Activated CD4-positive, alpha-beta T cell treated with anti-CD3 and anti-CD28 coated beads, Interleukin-2, amount 50 U/mL, for 16 hours (primary cell): ENCODE measurements at regions not wholly inside any gene's neighbourhood (a gene's known extent, or its start where the extent isn't known, plus 50 kb on each side); places are given as distances from the start of the nearest gene placed in this dataset.
"Not testable (repeated sequence)": the region's sequence is repeated elsewhere in the genome, so short reads cannot be mapped to it uniquely, and the experiment has no call there.

Experiments
- DNase-seq: peaks from one replicate; pipeline ENCODE4 v3.0.0-alpha.2; 2020

DNA sequence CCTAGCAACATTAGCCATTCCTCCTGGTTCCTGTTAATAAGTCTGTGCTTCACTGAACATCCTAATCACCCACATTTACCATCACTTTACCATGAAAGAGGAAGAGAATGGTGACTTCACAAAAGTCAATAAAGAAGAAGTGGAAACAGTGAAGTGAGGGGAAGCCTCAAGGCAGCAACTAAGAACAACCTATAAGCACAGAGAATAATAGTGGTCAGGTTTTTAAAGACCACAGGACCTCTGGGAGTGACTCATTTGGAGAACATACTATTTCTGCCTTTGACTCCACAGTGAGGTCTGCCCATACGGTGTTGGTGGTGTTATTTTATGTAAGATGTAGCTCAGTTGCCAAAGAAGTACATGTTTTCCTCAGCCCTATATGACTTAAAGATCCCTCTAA is 86.0 kb upstream of the TET2 start:
- peak; percentile 91 for DNase-seq

DNA sequence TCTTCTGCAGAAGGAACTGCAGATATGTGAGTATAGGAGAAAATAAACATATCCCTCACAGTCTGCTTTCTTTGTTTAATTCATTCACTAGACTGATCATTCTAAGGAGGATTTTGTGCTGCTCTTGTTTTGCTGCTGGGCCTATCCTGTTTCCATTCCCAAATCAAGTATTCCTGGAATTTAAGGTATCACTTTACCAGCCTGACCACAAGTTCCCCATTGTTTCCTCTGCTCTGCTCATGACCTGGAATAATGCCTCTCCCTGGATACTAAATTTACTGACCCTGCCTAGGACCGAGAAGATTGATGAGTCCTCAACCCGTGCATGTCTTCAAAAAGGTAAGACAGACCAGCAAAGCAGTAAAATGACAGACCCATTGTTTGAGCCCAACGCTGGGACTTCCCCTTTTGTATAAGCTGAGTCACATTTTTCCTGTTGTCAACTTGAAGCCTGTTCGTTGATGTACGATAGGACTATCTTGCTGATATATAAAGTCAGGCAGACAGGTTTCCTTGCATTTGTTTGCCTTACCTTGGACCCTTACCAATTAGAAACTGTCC is 85.5 kb upstream of the TET2 start:
- DNase-seq: peak; percentile 84

DNA sequence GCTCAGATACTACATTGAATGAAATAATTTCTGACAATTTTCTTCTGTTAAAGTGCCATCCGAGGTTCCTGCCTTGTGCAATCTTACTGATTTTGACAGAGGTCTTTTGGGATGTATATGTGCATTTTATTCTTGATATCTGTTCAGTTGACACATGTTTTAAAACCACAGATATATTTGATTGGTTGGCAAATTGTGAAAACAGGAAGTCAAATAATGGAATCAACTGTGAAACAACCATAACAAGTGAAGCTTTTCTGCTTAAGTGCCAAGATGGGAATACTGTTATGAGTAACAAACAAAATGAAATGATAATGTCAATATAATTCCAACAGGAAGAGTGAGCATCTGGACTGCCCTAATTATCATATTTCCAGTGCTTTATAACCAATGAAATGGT is 84.9 kb upstream of the TET2 start:
- peak; percentile 17 for DNase-seq

DNA sequence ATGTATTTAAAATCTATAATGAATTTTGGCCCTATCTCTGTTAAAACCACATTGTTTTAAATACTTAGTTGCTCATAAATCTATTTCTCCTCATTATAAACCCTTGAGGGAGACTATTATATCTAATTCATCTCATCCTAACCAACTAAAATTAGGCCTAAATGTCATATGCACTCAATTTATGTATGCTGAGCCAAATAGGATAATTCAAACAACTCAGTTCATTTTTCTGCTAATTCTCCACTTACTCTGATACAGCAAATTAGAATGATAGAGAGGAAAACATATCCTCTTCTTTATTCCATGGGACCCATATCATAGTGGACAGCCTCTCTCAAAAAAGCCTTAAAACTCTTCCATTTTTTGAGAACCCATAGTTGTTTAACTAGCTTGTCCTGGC is 80.3 kb upstream of the TET2 start:
- no peak for DNase-seq

DNA sequence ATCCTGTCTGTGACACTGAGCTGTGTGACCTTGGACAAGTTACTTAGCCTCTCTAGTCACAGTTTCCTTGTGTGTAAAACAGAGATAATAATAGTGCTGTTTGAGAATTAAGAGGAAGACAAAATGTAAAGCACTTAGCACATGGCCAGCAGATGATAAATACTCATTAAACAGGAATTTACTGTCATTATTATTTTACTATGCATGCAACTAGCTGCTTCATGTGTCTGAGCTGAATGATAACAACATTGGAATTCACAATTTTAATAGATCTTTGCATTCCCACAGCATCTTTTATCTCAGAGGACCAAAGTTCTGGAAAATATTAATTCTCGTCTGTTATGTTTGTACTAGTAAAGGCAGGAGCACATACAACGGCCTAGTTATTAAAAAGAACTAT is 79.2 kb upstream of the TET2 start:
- DNase-seq: no peak

DNA sequence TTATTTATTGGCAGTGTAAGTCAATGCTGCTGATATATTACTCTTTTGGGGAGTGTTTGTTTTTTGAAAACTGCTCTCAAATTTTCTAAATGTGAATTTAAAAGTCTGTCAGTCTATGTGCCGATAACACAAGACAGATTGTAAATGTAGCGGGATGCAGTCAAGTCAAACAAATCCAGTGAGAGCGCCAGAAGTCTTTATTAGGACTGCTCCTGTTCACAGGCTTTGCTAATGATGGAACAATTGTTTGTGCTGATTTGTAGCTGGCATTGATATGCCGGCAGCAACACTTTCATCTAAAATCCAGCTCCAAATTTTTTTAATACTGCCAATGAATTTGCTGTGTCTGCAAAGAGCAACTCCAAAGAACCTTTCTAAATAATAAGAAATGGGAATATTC is 78.7 kb upstream of the TET2 start:
- DNase-seq: no peak

DNA sequence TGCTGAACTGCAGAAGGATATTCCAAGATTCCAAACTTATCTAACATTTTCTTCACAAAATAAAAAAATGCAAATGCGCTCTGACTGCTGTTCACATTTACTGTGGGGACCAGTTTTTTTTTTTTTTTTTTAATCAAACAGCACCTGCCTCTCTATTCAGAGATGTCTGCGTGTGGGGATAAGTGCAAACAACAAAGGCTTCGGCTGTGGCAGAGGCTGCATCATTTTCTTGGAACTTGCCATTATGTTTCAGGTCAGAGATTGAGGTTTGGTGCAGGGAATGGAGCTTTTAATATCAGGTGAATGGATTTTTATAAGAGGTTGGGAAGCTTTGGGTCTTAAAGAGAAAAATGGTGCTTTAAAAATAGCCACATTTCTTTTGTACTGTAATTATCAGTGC is 78.2 kb upstream of the TET2 start:
- DNase-seq: no peak

DNA sequence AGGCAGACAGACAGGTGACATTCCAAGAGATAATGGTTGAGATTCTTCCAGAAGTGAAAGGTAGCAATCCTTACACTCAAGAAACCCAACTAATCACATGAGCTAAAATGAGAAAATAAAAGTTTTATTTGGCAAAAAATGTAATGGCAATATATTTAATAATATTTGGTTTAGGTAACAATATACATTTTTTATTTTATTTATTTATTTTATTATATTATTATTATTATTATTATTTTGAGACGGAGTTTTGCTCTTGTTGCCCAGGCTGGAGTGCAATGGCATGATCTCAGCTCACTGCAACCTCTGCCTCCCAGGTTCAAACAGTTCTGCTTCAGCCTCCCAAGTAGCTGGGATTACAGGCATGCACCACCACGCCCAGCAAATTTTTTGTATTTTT is 74.6 kb upstream of the TET2 start:
- not testable (repeated sequence) for DNase-seq

DNA sequence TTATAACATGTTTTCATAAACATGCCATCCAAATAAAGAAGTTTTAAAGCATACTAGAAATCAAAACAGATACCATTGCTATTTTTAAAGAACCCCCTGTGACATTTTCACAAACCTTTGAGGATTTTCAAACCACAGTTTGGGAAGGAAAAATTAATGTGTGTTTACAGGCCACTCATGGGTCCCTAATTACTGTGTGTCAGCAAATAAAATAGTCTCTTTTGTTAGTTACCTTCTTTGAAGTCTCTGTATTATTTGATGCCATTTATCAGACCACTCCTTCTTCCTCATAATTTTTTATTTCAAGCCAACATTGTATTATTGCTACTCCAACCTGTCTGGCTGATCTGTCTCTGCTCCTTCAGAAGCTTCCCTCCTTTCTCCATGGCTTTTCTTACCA is 72.6 kb upstream of the TET2 start:
- DNase-seq: no peak

DNA sequence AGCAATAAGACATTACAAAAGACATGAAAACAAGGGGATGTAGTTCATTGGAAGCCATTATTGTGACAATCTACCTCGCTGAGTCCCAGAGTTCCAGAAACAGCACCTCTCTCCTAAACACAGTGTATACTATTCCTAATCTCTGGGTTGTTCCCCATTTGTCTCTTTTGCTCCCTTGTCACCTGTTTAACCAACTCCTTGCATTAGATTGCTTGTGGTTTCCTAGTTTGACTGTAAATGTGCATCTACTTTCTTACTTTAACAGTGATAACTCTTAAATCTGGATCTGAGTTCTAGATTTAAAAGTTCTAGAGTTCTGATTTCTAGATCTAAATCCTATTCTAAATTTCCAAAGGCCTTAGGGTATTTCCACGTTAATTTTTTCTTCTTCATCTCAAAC is 71.6 kb upstream of the TET2 start:
- no peak for DNase-seq

DNA sequence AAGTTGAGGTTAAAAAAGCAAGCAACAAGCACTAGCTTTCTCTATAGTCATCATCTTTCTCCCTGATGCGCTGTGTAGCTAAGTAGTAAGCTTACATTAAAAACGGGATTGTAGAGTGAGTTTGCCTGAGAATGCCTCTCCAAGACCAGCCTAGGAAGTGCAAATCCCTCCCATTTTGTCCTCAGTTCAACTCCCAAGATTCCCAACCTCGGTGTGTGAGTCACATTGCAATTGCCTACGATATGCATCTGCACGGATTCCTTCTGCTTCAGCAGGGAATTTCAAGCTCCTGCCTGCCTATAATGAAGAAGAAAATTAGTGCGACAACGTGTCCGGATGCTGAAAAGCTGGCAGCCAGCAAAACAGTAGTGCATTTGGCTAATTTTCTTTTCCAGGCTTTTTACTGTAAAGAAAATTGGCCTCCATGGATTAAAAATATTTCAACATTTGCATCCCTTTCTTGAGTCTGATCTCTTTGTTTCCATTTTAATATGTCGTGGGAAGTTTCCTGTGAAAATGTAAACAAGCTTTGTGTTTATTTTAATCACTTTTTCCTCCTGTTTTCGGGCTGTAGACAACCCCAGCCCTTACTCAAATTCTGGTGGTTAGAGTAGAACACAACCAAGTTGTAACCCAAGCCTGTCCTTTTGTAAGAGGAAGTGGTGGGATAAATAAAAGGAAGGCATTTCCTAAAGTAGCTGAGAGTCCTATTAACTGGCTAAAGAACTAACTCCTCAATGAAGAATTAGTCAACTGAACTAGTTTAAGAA is 58.4 kb upstream of the TET2 start:
- no peak for DNase-seq

DNA sequence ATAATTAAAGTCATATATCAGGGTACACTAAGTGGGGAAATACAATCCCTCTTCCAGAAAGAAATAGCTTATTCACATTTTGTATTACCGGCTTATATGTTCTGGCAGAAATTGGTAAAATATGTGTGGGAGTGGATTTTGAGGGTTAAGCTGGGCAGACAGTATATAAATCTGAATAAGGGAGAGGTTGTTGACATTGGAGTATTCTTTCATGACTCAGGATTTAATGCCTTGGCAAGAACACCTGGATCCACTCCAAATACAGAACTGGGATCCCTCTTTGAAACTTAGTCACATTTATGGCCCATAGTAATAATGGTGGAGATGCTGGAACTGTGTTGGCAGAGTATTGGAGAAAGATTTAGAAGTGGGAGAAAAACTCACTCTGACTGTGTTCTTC is 54.3 kb upstream of the TET2 start:
- no peak for DNase-seq

DNA sequence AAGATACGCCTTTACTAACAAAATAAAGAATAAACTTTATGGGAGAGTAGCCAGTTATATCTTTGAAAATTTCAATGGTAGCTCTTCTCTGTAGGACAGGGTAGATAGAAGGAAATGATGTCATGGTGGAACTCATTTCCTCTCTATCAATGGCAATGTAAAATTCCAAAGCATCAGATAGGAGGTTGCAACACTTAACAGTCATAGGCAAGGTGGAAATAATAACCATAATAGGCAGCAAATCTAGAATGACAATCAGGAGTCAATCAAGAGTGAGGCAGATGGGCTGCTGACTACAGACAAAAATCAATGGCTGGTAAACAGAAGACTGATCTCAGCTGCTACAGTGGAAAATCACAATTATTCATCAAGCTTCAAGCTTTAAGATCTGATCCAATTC is 53.9 kb upstream of the TET2 start:
- no peak for DNase-seq

DNA sequence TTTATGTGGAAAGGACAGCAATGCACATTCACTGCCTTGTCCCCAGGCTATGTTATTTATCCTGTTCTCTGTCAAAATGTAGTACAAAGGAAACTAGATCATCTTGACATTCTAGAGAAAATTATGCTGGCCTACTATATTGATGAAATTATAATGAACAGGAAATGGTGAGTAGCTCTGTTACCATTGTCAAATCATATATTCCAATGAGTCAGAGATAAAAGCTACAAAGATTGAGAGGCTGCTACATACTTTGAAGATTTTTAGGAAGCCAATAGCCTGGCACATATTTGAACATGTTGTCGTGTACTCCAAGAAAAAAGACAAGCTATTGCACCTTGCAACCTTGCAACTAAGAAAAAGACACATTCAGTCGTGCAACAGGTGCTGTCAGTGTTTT is 52.7 kb upstream of the TET2 start:
- DNase-seq: no peak
